ENCODE measurements at regions not wholly inside any gene's neighbourhood (a gene's known extent, or its start where the extent isn't known, plus 50 kb on each side); places are given as distances from the start of the nearest gene placed in this dataset.

GRCh38 chr1:177377866-177378265 is 207.1 kb downstream of the BRINP2 start:
- TF ChIP-seq TAF1 (conservative IDR thresholded peaks at IDR 0.05) (no peak), RAD21 (IDR thresholded peaks at IDR 0.05) (no peak), YY1 (IDR thresholded peaks at IDR 0.05) (no peak), JUND (IDR thresholded peaks at IDR 0.05) (no peak), RXRA (IDR thresholded peaks at IDR 0.05) (no peak), FOXA1 (IDR thresholded peaks at IDR 0.05) (no peak), REST (IDR thresholded peaks at IDR 0.05) (no peak), HNF4A (conservative IDR thresholded peaks at IDR 0.05) (no peak), GABPA (IDR thresholded peaks at IDR 0.05 in 1 of 2, conservative IDR thresholded peaks at IDR 0.05 in 1 of 2) (no peak), ZBTB33 (IDR thresholded peaks at IDR 0.05) (no peak), CTCF (IDR thresholded peaks at IDR 0.05; ENCODE audit: low read depth, low read length, missing input control) (no peak), MAX (IDR thresholded peaks at IDR 0.05) (no peak), EGR1 (IDR thresholded peaks at IDR 0.05; ENCODE audit: low read depth in 2 of 2) (no peak), SP1 (IDR thresholded peaks at IDR 0.05) (no peak), FOXA2 (IDR thresholded peaks at IDR 0.05) (no peak), NR2F2 (IDR thresholded peaks at IDR 0.05) (no peak)
- Histone ChIP-seq H3K4me3 (ENCODE audit: low read depth in 1 of 3, low read length in 3 of 3) (no peak overlapping the region), H3K36me3 (ENCODE audit: control insufficient read depth in 4 of 4, insufficient read depth in 3 of 4, low read depth in 1 of 4, low read length in 3 of 4) (no peaks in the 10 kb centered on the region), H3K4me1 (ENCODE audit: control insufficient read depth in 4 of 4, insufficient read depth in 4 of 4, low read length in 3 of 4) (no peaks in the 10 kb centered on the region), H3K27me3 (ENCODE audit: control insufficient read depth in 4 of 4, insufficient read depth in 4 of 4, low read length in 3 of 4) (no peaks in the 10 kb centered on the region), H3K27ac (ENCODE audit: low read depth in 1 of 2, low read length in 2 of 2) (no peak overlapping the region), H3K9ac (ENCODE audit: low read depth in 1 of 2, low read length in 2 of 2) (no peak overlapping the region), H3K9me3 (ENCODE audit: control insufficient read depth in 4 of 4, low read length in 3 of 4) (no peaks in the 10 kb centered on the region)
- DNase-seq (ENCODE audit: low spot score), result no peak
- WGBS, result 67% methylated on average over 2 of the region's 2 CpGs

GRCh38 chr1:177368255-177368654 is 197.5 kb downstream of the BRINP2 start:
- DNase-seq (ENCODE audit: low spot score), result no peak
- H3K36me3 ChIP-seq (ENCODE audit: control insufficient read depth in 4 of 4, insufficient read depth in 3 of 4, low read depth in 1 of 4, low read length in 3 of 4), result no peaks in the 10 kb centered on the region
- TF ChIP-seq TAF1 (conservative IDR thresholded peaks at IDR 0.05) (no peak), GABPA (IDR thresholded peaks at IDR 0.05 in 1 of 2, conservative IDR thresholded peaks at IDR 0.05 in 1 of 2) (no peak), RAD21 (IDR thresholded peaks at IDR 0.05) (no peak), CTCF (IDR thresholded peaks at IDR 0.05; ENCODE audit: low read depth, low read length, missing input control) (no peak)
- H3K4me1 ChIP-seq (ENCODE audit: control insufficient read depth in 4 of 4, insufficient read depth in 4 of 4, low read length in 3 of 4), result no peaks in the 10 kb centered on the region
- H3K9me3 ChIP-seq (ENCODE audit: control insufficient read depth in 4 of 4, low read length in 3 of 4), result no peaks in the 10 kb centered on the region
- H3K27me3 ChIP-seq (ENCODE audit: control insufficient read depth in 4 of 4, insufficient read depth in 4 of 4, low read length in 3 of 4), result no peaks in the 10 kb centered on the region
- H3K9ac ChIP-seq (ENCODE audit: low read depth in 1 of 2, low read length in 2 of 2), result no peak overlapping the region
- no peak overlapping the region for H3K4me3 ChIP-seq (ENCODE audit: low read depth in 1 of 3, low read length in 3 of 3)
- H3K27ac ChIP-seq (ENCODE audit: low read depth in 1 of 2, low read length in 2 of 2), result no peak overlapping the region
